Stimulated activated CD4-positive, alpha-beta T cell treated with anti-CD3 and anti-CD28 coated beads, Interleukin-4, amount 100 ng/mL, for 24 hours (primary cell): ENCODE measurements at regions not wholly inside any gene's neighbourhood (a gene's known extent, or its start where the extent isn't known, plus 50 kb on each side); places are given as distances from the start of the nearest gene placed in this dataset.
"Not testable (repeated sequence)": the region's sequence is repeated elsewhere in the genome, so short reads cannot be mapped to it uniquely, and the experiment has no call there.

ENCODE experiments used
- DNase-seq: peaks from one replicate; pipeline ENCODE4 v3.0.0-alpha.2; 2020

- DNase-seq = no peak
These were observed 729.0 kb upstream of the USP15 start for GRCh38 chr12:61531195-61531594.

GRCh38 chr12:61536117-61536516, 724.1 kb upstream of the USP15 start:
- no peak for DNase-seq

GRCh38 chr12:61536525-61536924, 723.7 kb upstream of the USP15 start:
- DNase-seq = no peak

- DNase-seq = no peak
These were observed 721.3 kb upstream of the USP15 start for GRCh38 chr12:61538951-61539350.

- no peak for DNase-seq
These were observed 717.7 kb upstream of the USP15 start for GRCh38 chr12:61542551-61542950.

GRCh38 chr12:61546296-61546695, 713.9 kb upstream of the USP15 start:
- DNase-seq = no peak

- no peak for DNase-seq
These were observed 707.1 kb upstream of the USP15 start for GRCh38 chr12:61553091-61553490.

- DNase-seq = no peak
These were observed 705.8 kb upstream of the USP15 start for GRCh38 chr12:61554268-61555008.

- no peak for DNase-seq
These were observed 696.3 kb upstream of the USP15 start for GRCh38 chr12:61563665-61564450.

- DNase-seq = no peak
These were observed 695.7 kb upstream of the USP15 start for GRCh38 chr12:61564466-61564865.

GRCh38 chr12:61566183-61566582, 694.0 kb upstream of the USP15 start:
- DNase-seq = no peak

GRCh38 chr12:61574339-61574738, 685.9 kb upstream of the USP15 start:
- no peak for DNase-seq

- no peak for DNase-seq
These were observed 675.3 kb upstream of the USP15 start for GRCh38 chr12:61584943-61585342.

GRCh38 chr12:61590864-61591263, 669.3 kb upstream of the USP15 start:
- not testable (repeated sequence) for DNase-seq

GRCh38 chr12:61610143-61610542, 650.1 kb upstream of the USP15 start:
- DNase-seq = no peak

- no peak for DNase-seq
These were observed 630.5 kb upstream of the USP15 start for GRCh38 chr12:61629702-61630101.

- DNase-seq = no peak
These were observed 613.6 kb upstream of the USP15 start for GRCh38 chr12:61646639-61647038.

GRCh38 chr12:61647566-61647965, 612.6 kb upstream of the USP15 start:
- no peak for DNase-seq

- no peak for DNase-seq
These were observed 607.9 kb upstream of the USP15 start for GRCh38 chr12:61652265-61652664.

GRCh38 chr12:61654698-61655097, 605.5 kb upstream of the USP15 start:
- no peak for DNase-seq

- DNase-seq = no peak
These were observed 605.0 kb upstream of the USP15 start for GRCh38 chr12:61655241-61655640.

GRCh38 chr12:61667676-61668075, 592.5 kb upstream of the USP15 start:
- DNase-seq = no peak

- DNase-seq = no peak
These were observed 583.7 kb upstream of the USP15 start for GRCh38 chr12:61676520-61676919.

GRCh38 chr12:61687407-61687806, 572.8 kb upstream of the USP15 start:
- DNase-seq = no peak
